ENCODE measurements at regions not wholly inside any gene's neighbourhood (a gene's known extent, or its start where the extent isn't known, plus 50 kb on each side); places are given as distances from the start of the nearest gene placed in this dataset.

- Histone ChIP-seq H3K4me3 (ENCODE audit: low read length) (no peak overlapping the region), H3K9me3 (ENCODE audit: control insufficient read depth in 1 of 2, insufficient read depth in 1 of 2, low read length in 2 of 2) (no peaks in the 10 kb centered on the region), H3K36me3 (ENCODE audit: insufficient read depth, low read length) (no peaks in the 10 kb centered on the region), H3K27me3 (ENCODE audit: control insufficient read depth in 1 of 2, insufficient read depth in 2 of 2, low read length in 2 of 2) (no peaks in the 10 kb centered on the region), H3K27ac (ENCODE audit: low read depth in 1 of 2, low read length in 2 of 2) (no peak overlapping the region), H3K4me1 (ENCODE audit: insufficient read depth, low read length) (no peaks in the 10 kb centered on the region)
- ChIA-PET POLR2A (no interaction called here), CTCF (interaction anchor here (1.2 kb wide), 1 partner anchor 11 kb away, joined by 3 read pairs; no protein-coding TSS in a partner anchor)
- H3K27me3 Mint-ChIP-seq, result no peaks in the 10 kb centered on the region
- no peak overlapping the region for H3K4me3 Mint-ChIP-seq
- DNase-seq (no peak), ATAC-seq (ENCODE audit: poor library complexity) (no peak)
- H3K27ac Mint-ChIP-seq, result no peak overlapping the region
- no peaks in the 10 kb centered on the region for H3K36me3 Mint-ChIP-seq (ENCODE audit: low read depth)
- H3K9me3 Mint-ChIP-seq, result no peaks in the 10 kb centered on the region
- intact Hi-C loops (cut with DNase I, micrococcal nuclease), result no loop called here
- H3K4me1 Mint-ChIP-seq (ENCODE audit: low read depth), result no peaks in the 10 kb centered on the region
- TF ChIP-seq, protein P1, sequence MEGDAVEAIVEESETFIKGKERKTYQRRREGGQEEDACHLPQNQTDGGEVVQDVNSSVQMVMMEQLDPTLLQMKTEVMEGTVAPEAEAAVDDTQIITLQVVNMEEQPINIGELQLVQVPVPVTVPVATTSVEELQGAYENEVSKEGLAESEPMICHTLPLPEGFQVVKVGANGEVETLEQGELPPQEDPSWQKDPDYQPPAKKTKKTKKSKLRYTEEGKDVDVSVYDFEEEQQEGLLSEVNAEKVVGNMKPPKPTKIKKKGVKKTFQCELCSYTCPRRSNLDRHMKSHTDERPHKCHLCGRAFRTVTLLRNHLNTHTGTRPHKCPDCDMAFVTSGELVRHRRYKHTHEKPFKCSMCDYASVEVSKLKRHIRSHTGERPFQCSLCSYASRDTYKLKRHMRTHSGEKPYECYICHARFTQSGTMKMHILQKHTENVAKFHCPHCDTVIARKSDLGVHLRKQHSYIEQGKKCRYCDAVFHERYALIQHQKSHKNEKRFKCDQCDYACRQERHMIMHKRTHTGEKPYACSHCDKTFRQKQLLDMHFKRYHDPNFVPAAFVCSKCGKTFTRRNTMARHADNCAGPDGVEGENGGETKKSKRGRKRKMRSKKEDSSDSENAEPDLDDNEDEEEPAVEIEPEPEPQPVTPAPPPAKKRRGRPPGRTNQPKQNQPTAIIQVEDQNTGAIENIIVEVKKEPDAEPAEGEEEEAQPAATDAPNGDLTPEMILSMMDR (IDR thresholded peaks at IDR 0.05), result no peak
Measured at GRCh38 chr1:168959382-168959781, 147.1 kb upstream of the ATP1B1 start.

DNA sequence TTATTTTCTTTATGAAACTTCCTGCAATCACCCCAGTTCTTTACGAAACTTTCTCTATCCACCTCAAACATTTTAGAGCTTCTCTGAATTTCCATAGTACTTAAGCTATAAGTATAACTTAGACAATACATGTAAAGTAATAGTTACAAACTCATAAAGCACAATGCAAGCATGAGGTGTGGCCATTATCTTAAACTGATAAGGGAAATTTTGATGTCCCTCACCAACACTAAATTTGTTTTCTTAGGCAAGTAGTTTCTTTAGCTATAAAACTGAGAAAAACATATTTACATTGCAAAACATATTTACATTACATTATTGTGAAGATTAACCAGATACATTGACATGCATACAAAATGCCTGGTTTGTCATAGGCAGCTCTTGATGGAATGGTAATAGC is 146.4 kb upstream of the ATP1B1 start:
- ChIA-PET POLR2A (no interaction called here), CTCF (interaction anchor here (1.2 kb wide), 1 partner anchor 11 kb away, joined by 3 read pairs; no protein-coding TSS in a partner anchor)
- Histone ChIP-seq H3K9me3 (ENCODE audit: control insufficient read depth in 1 of 2, insufficient read depth in 1 of 2, low read length in 2 of 2) (no peaks in the 10 kb centered on the region), H3K36me3 (ENCODE audit: insufficient read depth, low read length) (no peaks in the 10 kb centered on the region), H3K4me1 (ENCODE audit: insufficient read depth, low read length) (no peaks in the 10 kb centered on the region), H3K4me3 (ENCODE audit: low read length) (no peak overlapping the region), H3K27me3 (ENCODE audit: control insufficient read depth in 1 of 2, insufficient read depth in 2 of 2, low read length in 2 of 2) (no peaks in the 10 kb centered on the region), H3K27ac (ENCODE audit: low read depth in 1 of 2, low read length in 2 of 2) (no peak overlapping the region)
- ATAC-seq (ENCODE audit: poor library complexity) (no peak), DNase-seq (no peak)
- Mint-ChIP-seq H3K27me3 (no peaks in the 10 kb centered on the region), H3K9me3 (no peaks in the 10 kb centered on the region), H3K36me3 (ENCODE audit: low read depth) (no peaks in the 10 kb centered on the region), H3K4me3 (no peak overlapping the region), H3K27ac (no peak overlapping the region), H3K4me1 (ENCODE audit: low read depth) (no peaks in the 10 kb centered on the region)
- TF ChIP-seq, protein P1 (IDR thresholded peaks at IDR 0.05), result no peak
- intact Hi-C loops (cut with DNase I, micrococcal nuclease), result no loop called here

DNA sequence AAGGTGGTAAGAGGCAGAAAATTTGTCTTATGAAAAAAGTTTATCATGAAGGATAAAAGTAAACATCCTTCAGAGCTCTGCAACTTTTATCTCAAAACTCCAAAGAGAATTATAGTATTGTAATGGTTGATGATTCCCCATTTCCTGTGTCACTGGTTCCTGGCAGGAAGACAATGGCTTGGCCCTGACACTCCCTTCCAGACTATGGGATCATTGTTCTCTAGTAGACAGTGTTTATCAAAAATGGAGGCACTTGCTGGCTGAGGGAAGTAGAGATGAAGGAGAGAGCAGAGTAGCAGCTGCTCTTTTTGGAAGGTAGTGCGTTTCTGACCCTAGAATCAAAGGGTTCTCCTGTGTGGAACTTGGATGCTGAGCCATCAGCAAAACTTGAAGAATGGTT is 145.9 kb upstream of the ATP1B1 start:
- Histone ChIP-seq H3K4me1 (ENCODE audit: insufficient read depth, low read length) (no peaks in the 10 kb centered on the region), H3K36me3 (ENCODE audit: insufficient read depth, low read length) (no peaks in the 10 kb centered on the region), H3K27ac (ENCODE audit: low read depth in 1 of 2, low read length in 2 of 2) (no peak overlapping the region), H3K4me3 (ENCODE audit: low read length) (no peak overlapping the region), H3K27me3 (ENCODE audit: control insufficient read depth in 1 of 2, insufficient read depth in 2 of 2, low read length in 2 of 2) (no peaks in the 10 kb centered on the region), H3K9me3 (ENCODE audit: control insufficient read depth in 1 of 2, insufficient read depth in 1 of 2, low read length in 2 of 2) (no peaks in the 10 kb centered on the region)
- H3K36me3 Mint-ChIP-seq (ENCODE audit: low read depth), result no peaks in the 10 kb centered on the region
- no peak overlapping the region for H3K4me3 Mint-ChIP-seq
- no peaks in the 10 kb centered on the region for H3K4me1 Mint-ChIP-seq (ENCODE audit: low read depth)
- DNase-seq (no peak), ATAC-seq (ENCODE audit: poor library complexity) (no peak)
- H3K27me3 Mint-ChIP-seq, result no peaks in the 10 kb centered on the region
- H3K27ac Mint-ChIP-seq, result no peak overlapping the region
- intact Hi-C loops (cut with DNase I, micrococcal nuclease), result no loop called here
- POLR2A ChIA-PET, result no interaction called here
- no peaks in the 10 kb centered on the region for H3K9me3 Mint-ChIP-seq
- TF ChIP-seq, protein P1 (IDR thresholded peaks at IDR 0.05), result no peak
- CTCF ChIA-PET, result no interaction called here
